ENCODE measurements at regions not wholly inside any gene's neighbourhood (a gene's known extent, or its start where the extent isn't known, plus 50 kb on each side); places are given as distances from the start of the nearest gene placed in this dataset.

- Histone ChIP-seq H3K27me3 (replicated peaks in 1 of 7) (no peaks in the 10 kb centered on the region), H3K4me1 (no peaks in the 10 kb centered on the region), H3K36me3 (no peaks in the 10 kb centered on the region), H3K9me3 (no peaks in the 10 kb centered on the region), H3K27ac (no peak overlapping the region), H3K4me3 (no peak overlapping the region)
- no peak for DNase-seq
- 81 to 91% (median 90%) methylated on average over 4 of the region's 4 CpGs for WGBS, 5 donors
- intact Hi-C loops (cut with DNase I; ENCODE audit: low total_unique reads): no loop called here
- TF ChIP-seq CTCF (IDR thresholded peaks at IDR 0.05 in 8 of 11, conservative IDR thresholded peaks at IDR 0.05 in 3 of 11) (no peak), POLR2AphosphoS5 (IDR thresholded peaks at IDR 0.05) (no peak), POLR2A (IDR thresholded peaks at IDR 0.05) (no peak)
Measured at GRCh38 chr15:62436235-62436634, 271.1 kb upstream of the C2CD4B start.

GRCh38 chr15:62437753-62438152 is 272.7 kb upstream of the C2CD4B start:
- H3K27me3 ChIP-seq (replicated peaks in 1 of 7): no peaks in the 10 kb centered on the region
- H3K36me3 ChIP-seq: no peaks in the 10 kb centered on the region
- H3K9me3 ChIP-seq: no peaks in the 10 kb centered on the region
- H3K4me3 ChIP-seq: no peak overlapping the region
- no peak overlapping the region for H3K27ac ChIP-seq
- WGBS, 5 donors: 83 to 94% (median 89%) methylated on average over 2 of the region's 2 CpGs
- no peak for TF ChIP-seq POLR2A (IDR thresholded peaks at IDR 0.05)
- intact Hi-C loops (cut with DNase I; ENCODE audit: low total_unique reads): no loop called here
- H3K4me1 ChIP-seq: no peaks in the 10 kb centered on the region
- no peak for DNase-seq

GRCh38 chr15:62439543-62440016 is 274.5 kb upstream of the C2CD4B start:
- Histone ChIP-seq H3K27me3 (replicated peaks in 1 of 7) (no peaks in the 10 kb centered on the region), H3K4me3 (no peak overlapping the region), H3K36me3 (no peaks in the 10 kb centered on the region), H3K9me3 (no peaks in the 10 kb centered on the region), H3K27ac (no peak overlapping the region), H3K4me1 (no peaks in the 10 kb centered on the region)
- no peak for DNase-seq
- no peak for TF ChIP-seq CTCF (IDR thresholded peaks at IDR 0.05 in 8 of 11, conservative IDR thresholded peaks at IDR 0.05 in 3 of 11)
- TF ChIP-seq POLR2AphosphoS5 (IDR thresholded peaks at IDR 0.05): peak in 1 of 3 donors; percentile 29
- intact Hi-C loops (cut with DNase I; ENCODE audit: low total_unique reads): no loop called here
- 67 to 92% (median 82%) methylated on average over 5 of the region's 5 CpGs for WGBS, 5 donors

GRCh38 chr15:62440362-62441105 is 275.4 kb upstream of the C2CD4B start:
- TF ChIP-seq CTCF (IDR thresholded peaks at IDR 0.05 in 8 of 11, conservative IDR thresholded peaks at IDR 0.05 in 3 of 11) (no peak), POLR2A (IDR thresholded peaks at IDR 0.05) (no peak), POLR2AphosphoS5 (IDR thresholded peaks at IDR 0.05) (no peak)
- H3K4me1 ChIP-seq: no peaks in the 10 kb centered on the region
- no peaks in the 10 kb centered on the region for H3K36me3 ChIP-seq
- no peak overlapping the region for H3K4me3 ChIP-seq
- H3K9me3 ChIP-seq: no peaks in the 10 kb centered on the region
- intact Hi-C loops (cut with DNase I; ENCODE audit: low total_unique reads): no loop called here
- no peak for DNase-seq
- 79 to 92% (median 91%) methylated on average over 11 of the region's 11 CpGs for WGBS, 5 donors
- peak overlapping the region in 1 of 8 donors; percentile 12 for H3K27ac ChIP-seq
- H3K27me3 ChIP-seq (replicated peaks in 1 of 7): no peaks in the 10 kb centered on the region
